Naive thymus-derived CD4-positive, alpha-beta T cell (primary cell): ENCODE measurements at regions not wholly inside any gene's neighbourhood (a gene's known extent, or its start where the extent isn't known, plus 50 kb on each side); places are given as distances from the start of the nearest gene placed in this dataset.

ENCODE experiments used
- ATAC-seq: fragments of 150-1000 bp; cut with Tn5 transposase; 2 replicates; pipeline ENCODE4 v1.10.0; 2021; ENCODE audit warnings: mild to moderate bottlenecking, moderate library complexity
- CTCF ChIA-PET: fragments of 350-600 bp; sonication (Branson Sonifier 250); formaldehyde crosslinking; loops from one replicate; lab custom pipeline; 2021; ENCODE audit warnings: antibody characterized with exemption; lab: Charles Lee
- POLR2A ChIA-PET: fragments of 350-600 bp; sonication (Branson Sonifier 250); formaldehyde crosslinking; loops from one replicate; lab custom pipeline; 2021; ENCODE audit warnings: antibody characterized with exemption, inconsistent platforms; lab: Charles Lee
- DNase-seq, 9 donors: peaks; one replicate each; pipeline versions ENCODE4 v3.0.0 to v3.0.0-alpha.2; 2020 to 2022; ENCODE audit warnings: mixed read lengths in 1 of 9
- H3K27ac ChIP-seq: one replicate; pipeline ENCODE4 v1.7.0; 2013; ENCODE audit warnings: mild to moderate bottlenecking, low read depth, low read length, moderate library complexity
- H3K27me3 ChIP-seq, 2 donors: one replicate each; pipeline ENCODE4 v1.7.0; 2013; ENCODE audit warnings: low read length in 2 of 2, mild to moderate bottlenecking in 2 of 2, moderate library complexity in 2 of 2; ENCODE audit not compliant: control insufficient read depth in 2 of 2, insufficient read depth in 2 of 2
- H3K36me3 ChIP-seq, 3 experiments: 1 replicate in 2 of 3; 2 replicates in 1 of 3; pipeline ENCODE4 v1.7.0; 2013; ENCODE audit warnings: low read length in 3 of 3, mild to moderate bottlenecking in 3 of 3, moderate library complexity in 1 of 3; ENCODE audit not compliant: insufficient read depth in 3 of 3, control insufficient read depth in 2 of 3
- H3K4me1 ChIP-seq, 2 donors: one replicate each; pipeline ENCODE4 v1.7.0; 2013; ENCODE audit warnings: low read length in 2 of 2, mild to moderate bottlenecking in 2 of 2, moderate library complexity in 1 of 2; ENCODE audit not compliant: control insufficient read depth in 2 of 2, insufficient read depth in 2 of 2
- H3K4me3 ChIP-seq: 2 replicates; pipeline ENCODE4 v1.7.0; 2013; ENCODE audit warnings: mild to moderate bottlenecking, low read length
- H3K9me3 ChIP-seq, 3 experiments: 1 replicate in 2 of 3; 2 replicates in 1 of 3; pipeline ENCODE4 v1.7.0; 2013; ENCODE audit warnings: low read length in 3 of 3; ENCODE audit not compliant: control insufficient read depth in 2 of 3
- H3K27ac Mint-ChIP-seq, 9 donors: one replicate each; pipeline ENCODE4 v1.8.0; 2020 to 2022; ENCODE audit warnings: mixed read lengths in 9 of 9, mild to moderate bottlenecking in 8 of 9, moderate library complexity in 5 of 9, inconsistent platforms in 2 of 9
- H3K27me3 Mint-ChIP-seq, 5 donors: one replicate each; pipeline ENCODE4 v1.8.0; 2021 to 2022; ENCODE audit warnings: mixed read lengths in 5 of 5, mild to moderate bottlenecking in 1 of 5
- H3K36me3 Mint-ChIP-seq, 5 donors: one replicate each; pipeline ENCODE4 v1.8.0; 2020 to 2022; ENCODE audit warnings: mixed read lengths in 5 of 5, mild to moderate bottlenecking in 3 of 5, inconsistent platforms in 1 of 5
- H3K4me1 Mint-ChIP-seq, 7 donors: one replicate each; pipeline ENCODE4 v1.8.0; 2020 to 2022; ENCODE audit warnings: mixed read lengths in 7 of 7, mild to moderate bottlenecking in 3 of 7, inconsistent platforms in 1 of 7
- H3K4me3 Mint-ChIP-seq, 10 donors: one replicate each; pipeline ENCODE4 v1.8.0; 2020 to 2022; ENCODE audit warnings: mild to moderate bottlenecking in 10 of 10, mixed read lengths in 10 of 10, moderate library complexity in 6 of 10, inconsistent platforms in 2 of 10
- H3K9me3 Mint-ChIP-seq, 11 donors: one replicate each; pipeline ENCODE4 v1.8.0; 2020 to 2022; ENCODE audit warnings: mixed read lengths in 11 of 11, mild to moderate bottlenecking in 4 of 11, inconsistent platforms in 1 of 11, moderate library complexity in 1 of 11
- intact Hi-C, 2 donors: fragments of 100-400 bp; cut with micrococcal nuclease; formaldehyde crosslinking; loops; one replicate each; pipeline ENCODE4 v1.15.1; 2023

DNA sequence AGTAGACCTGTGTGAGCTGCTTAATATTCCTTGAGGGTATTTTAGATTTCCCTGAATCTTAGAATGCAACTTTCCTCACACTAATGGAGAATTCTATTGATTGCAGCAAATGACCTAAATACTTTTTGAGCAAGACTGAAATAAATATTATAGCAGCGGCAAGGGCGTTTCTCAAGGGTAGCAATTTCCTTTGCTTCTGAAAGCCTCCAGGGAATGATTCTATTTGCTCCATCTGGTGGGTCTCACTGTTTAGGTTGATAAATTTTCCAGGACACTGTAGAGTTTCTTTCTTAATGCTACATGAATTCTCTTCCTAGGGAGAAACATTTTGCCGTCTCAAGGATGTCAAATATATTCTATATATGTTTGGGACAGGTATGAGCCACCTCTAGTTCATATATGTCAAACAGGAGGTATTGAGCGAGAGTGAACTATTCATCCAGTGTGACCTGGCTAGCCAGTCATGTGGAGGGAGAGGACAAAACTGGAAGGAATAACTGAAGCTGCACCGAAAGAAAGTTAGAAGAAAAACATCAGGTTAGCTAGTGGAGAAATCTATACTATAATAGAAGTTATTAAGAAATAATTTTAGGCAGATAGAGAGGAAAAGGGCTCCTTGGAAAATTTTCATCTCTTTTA is 57.9 kb upstream of the FZD8 start:
- Mint-ChIP-seq H3K27ac (no peak overlapping the region), H3K4me3 (no peak overlapping the region)

DNA sequence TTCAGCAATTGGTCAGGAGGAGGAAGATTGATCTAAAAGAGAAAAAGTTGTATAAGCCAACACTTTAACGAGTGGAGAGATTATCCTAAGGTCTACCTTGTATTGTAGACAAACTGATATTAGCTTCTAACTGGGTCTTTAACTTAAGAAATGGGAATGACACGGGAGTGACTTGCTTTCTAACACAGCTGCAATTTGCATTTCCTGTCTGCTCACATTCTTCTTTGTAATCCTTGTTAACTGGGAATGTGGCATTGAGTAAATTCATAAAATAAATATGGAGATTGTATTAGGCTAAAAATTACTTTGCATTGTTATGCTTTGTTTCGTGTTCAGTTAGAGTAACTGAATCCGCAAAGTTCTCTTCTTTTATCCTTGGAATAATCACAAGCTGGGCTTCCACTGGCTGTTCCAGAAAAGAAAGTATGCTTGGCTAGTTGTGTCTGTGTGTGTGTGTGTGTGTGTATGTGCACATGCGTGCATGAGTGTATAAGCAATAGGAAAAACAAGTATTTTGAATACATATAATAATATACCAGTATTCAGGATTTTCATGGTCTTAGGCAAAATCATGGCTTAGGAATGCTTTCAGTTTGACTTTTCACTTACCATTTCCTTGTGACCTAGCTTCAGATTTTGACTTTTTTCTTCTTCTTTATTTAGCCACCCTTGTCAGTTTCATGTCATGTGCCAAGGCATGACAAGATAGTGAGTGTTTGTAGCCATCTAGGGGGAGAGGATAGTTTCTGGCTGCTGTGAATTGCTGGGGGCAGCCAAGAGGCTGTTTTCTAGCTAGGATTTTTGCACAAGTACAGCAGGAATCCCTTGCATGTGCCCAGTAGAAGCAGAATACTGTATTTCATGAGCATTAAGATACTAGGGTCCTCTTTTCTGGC is 54.5 kb upstream of the FZD8 start:
- intact Hi-C loops = no loop called here

More for the DNA sequence above, 57.9 kb upstream of the FZD8 start:
- Histone ChIP-seq H3K9me3 (no peaks in the 10 kb centered on the region), H3K4me3 (no peak overlapping the region), H3K36me3 (no peaks in the 10 kb centered on the region), H3K27me3 (no peaks in the 10 kb centered on the region), H3K4me1 (no peaks in the 10 kb centered on the region), H3K27ac (no peak overlapping the region)
- Mint-ChIP-seq H3K4me1 (no peaks in the 10 kb centered on the region), H3K9me3 (peaks cover 0 to 6% (median 0%) of the 10 kb centered on the region in 11 donors), H3K27me3 (peaks cover 0 to 12% (median 6%) of the 10 kb centered on the region in 5 donors), H3K36me3 (no peaks in the 10 kb centered on the region)
- ChIA-PET POLR2A (no interaction called here), CTCF (no interaction called here)
- ATAC-seq = no peak
- intact Hi-C loops = no loop called here
- no peak for DNase-seq

DNA sequence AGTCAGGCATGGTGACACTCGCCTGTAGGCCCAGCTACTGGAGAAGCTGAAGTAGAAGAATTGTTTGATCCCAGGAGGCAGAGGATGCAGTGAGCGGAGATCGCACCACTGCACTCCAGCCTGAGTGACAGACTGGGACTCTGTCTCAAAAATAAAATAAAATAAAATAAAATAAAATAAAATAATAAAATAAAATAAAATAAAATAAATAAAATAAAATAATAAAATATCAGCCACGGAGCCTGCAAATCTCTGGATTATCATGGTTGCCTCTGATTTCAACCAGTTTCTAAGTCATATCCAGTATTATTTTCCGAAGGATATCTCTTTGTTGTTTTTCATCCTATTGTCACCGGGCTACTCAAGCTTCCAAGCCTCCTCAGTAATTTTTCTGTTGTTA is 51.7 kb upstream of the FZD8 start:
- Histone ChIP-seq H3K4me3 (no peak overlapping the region), H3K27ac (no peak overlapping the region), H3K36me3 (no peaks in the 10 kb centered on the region), H3K4me1 (no peaks in the 10 kb centered on the region), H3K27me3 (no peaks in the 10 kb centered on the region), H3K9me3 (no peaks in the 10 kb centered on the region)
- Mint-ChIP-seq H3K9me3 (peaks cover 0 to 10% (median 0%) of the 10 kb centered on the region in 11 donors), H3K4me3 (no peak overlapping the region), H3K27ac (no peak overlapping the region), H3K27me3 (peaks cover 0 to 20% (median 7%) of the 10 kb centered on the region in 5 donors), H3K4me1 (peaks cover 0 to 1% (median 0%) of the 10 kb centered on the region in 7 donors), H3K36me3 (no peaks in the 10 kb centered on the region)
- ATAC-seq = no peak
- intact Hi-C loops = no loop called here
- CTCF ChIA-PET = no interaction called here
- DNase-seq = no peak
- POLR2A ChIA-PET = no interaction called here

More for the DNA sequence above, 54.5 kb upstream of the FZD8 start:
- ATAC-seq (no peak), DNase-seq (no peak)
- peaks cover 0 to 10% (median 6%) of the 10 kb centered on the region in 5 donors for H3K27me3 Mint-ChIP-seq
- H3K27ac Mint-ChIP-seq = no peak overlapping the region
- Histone ChIP-seq H3K36me3 (no peaks in the 10 kb centered on the region), H3K4me1 (no peaks in the 10 kb centered on the region), H3K9me3 (no peaks in the 10 kb centered on the region), H3K27me3 (no peaks in the 10 kb centered on the region), H3K27ac (no peak overlapping the region), H3K4me3 (no peak overlapping the region)
- ChIA-PET CTCF (interaction anchor here (1.2 kb wide), 1 partner anchor 9 kb away, joined by 5 read pairs; no protein-coding TSS in a partner anchor), POLR2A (no interaction called here)
- H3K9me3 Mint-ChIP-seq = peaks cover 0 to 4% (median 0%) of the 10 kb centered on the region in 11 donors
- H3K36me3 Mint-ChIP-seq = no peaks in the 10 kb centered on the region
- H3K4me1 Mint-ChIP-seq = no peaks in the 10 kb centered on the region
- no peak overlapping the region for H3K4me3 Mint-ChIP-seq
